Tibial nerve (tissue), 3 donors: ENCODE measurements at regions not wholly inside any gene's neighbourhood (a gene's known extent, or its start where the extent isn't known, plus 50 kb on each side); places are given as distances from the start of the nearest gene placed in this dataset.

ENCODE experiments used
- CTCF ChIP-seq, 5 experiments: fragments of 200-600 bp in 3 of 5; fragments of 450-650 bp in 2 of 5; sonication (generic) in 3 of 5; IDR thresholded peaks; one replicate each; pipeline ENCODE4 v1.5.1; 2016 to 2019; ENCODE audit warnings: antibody characterized with exemption in 5 of 5, mild to moderate bottlenecking in 3 of 5, moderate library complexity in 2 of 5
- POLR2A ChIP-seq, 2 donors: fragments of 450-650 bp; IDR thresholded peaks; one replicate each; pipeline ENCODE4 v1.6.1; 2017; ENCODE audit warnings: antibody characterized with exemption in 2 of 2, mild to moderate bottlenecking in 2 of 2, moderate library complexity in 2 of 2

GRCh38 chr2:150859877-150860276 is 372.4 kb upstream of the RND3 start:
- TF ChIP-seq CTCF (IDR thresholded peaks at IDR 0.05) (no peak), POLR2A (IDR thresholded peaks at IDR 0.05) (no peak)
